ENCODE measurements at regions not wholly inside any gene's neighbourhood (a gene's known extent, or its start where the extent isn't known, plus 50 kb on each side); places are given as distances from the start of the nearest gene placed in this dataset.

DNA sequence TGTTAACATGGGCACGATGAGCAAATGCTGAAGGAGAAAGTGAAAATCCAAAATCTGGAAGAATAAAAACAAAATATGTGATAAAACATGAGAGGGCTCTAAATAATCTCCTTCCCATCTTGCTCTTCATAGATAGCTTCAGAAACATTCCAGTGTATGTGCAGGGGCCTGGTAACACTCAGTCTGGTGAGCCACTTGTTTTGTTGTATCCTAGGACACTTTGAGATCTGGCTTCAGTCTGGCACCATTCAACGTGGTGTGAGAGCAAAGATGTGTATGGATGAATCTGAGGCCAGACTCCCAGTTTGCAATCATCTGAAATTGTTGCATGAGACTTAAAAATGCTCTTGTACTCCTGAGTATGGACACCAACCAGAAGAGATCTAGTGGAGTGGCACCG, 337.2 kb upstream of the ZNF385D start:
- no peaks in the 10 kb centered on the region for H3K4me1 ChIP-seq (ENCODE audit: control insufficient read depth in 1 of 2, insufficient read depth in 2 of 2, low read length in 2 of 2)
- no peaks in the 10 kb centered on the region for H3K36me3 ChIP-seq (ENCODE audit: control insufficient read depth in 1 of 2, insufficient read depth in 2 of 2, low read length in 2 of 2)
- H3K9me3 ChIP-seq (ENCODE audit: control insufficient read depth in 1 of 2, insufficient read depth in 1 of 2, low read depth in 1 of 2, low read length in 2 of 2): peaks cover 0 to 3% of the 10 kb centered on the region in 2 experiments; a peak in 1 of 4 replicates
- H3K4me2 ChIP-seq (ENCODE audit: low read length): no peak overlapping the region
- no peak overlapping the region for H3K4me3 ChIP-seq (replicated peaks in 1 of 2; ENCODE audit: low read depth in 1 of 2, low read length in 2 of 2)
- ChIA-PET POLR2A (no interaction called here), CTCF (no interaction called here), RAD21 (ENCODE audit: low non-redundant PET in 1 of 2, low total read pairs in 2 of 2, uncharacterized antibody in 2 of 2, unreplicated experiment in 2 of 2) (no interaction called here)
- H3K27me3 ChIP-seq (ENCODE audit: insufficient read depth, low read length): no peaks in the 10 kb centered on the region
- no peak for DNase-seq (ENCODE audit: low read depth, low spot score)
- H2AFZ ChIP-seq (ENCODE audit: low read depth, low read length, poor library complexity, severe bottlenecking): no peak overlapping the region
- no peaks in the 10 kb centered on the region for H3K79me2 ChIP-seq (ENCODE audit: insufficient read depth, low read length)
- no peaks in the 10 kb centered on the region for H4K20me1 ChIP-seq (ENCODE audit: insufficient read depth)
- BruUV-seq (replicated peaks): no TSS peak
- intact Hi-C loops (cut with micrococcal nuclease): loop anchor here (5.0 kb wide), 1 partner anchor 869 kb away; no protein-coding TSS in a partner anchor
- H3K9ac ChIP-seq (ENCODE audit: low read length): no peak overlapping the region
- TF ChIP-seq EGR1 (IDR thresholded peaks at IDR 0.05; ENCODE audit: low read depth) (no peak), FOSL1 (IDR thresholded peaks at IDR 0.05; ENCODE audit: low read depth) (no peak), EZH2phosphoT487 (IDR thresholded peaks at IDR 0.05; ENCODE audit: borderline replicate concordance) (no peak), SIN3A (IDR thresholded peaks at IDR 0.05; ENCODE audit: low read depth) (no peak), ELF1 (IDR thresholded peaks at IDR 0.05; ENCODE audit: borderline replicate concordance, low read depth) (no peak)
- TF ChIP-seq, protein P1, sequence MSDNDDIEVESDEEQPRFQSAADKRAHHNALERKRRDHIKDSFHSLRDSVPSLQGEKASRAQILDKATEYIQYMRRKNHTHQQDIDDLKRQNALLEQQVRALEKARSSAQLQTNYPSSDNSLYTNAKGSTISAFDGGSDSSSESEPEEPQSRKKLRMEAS (IDR thresholded peaks at IDR 0.05): no peak
- TF ChIP-seq, protein P2, sequence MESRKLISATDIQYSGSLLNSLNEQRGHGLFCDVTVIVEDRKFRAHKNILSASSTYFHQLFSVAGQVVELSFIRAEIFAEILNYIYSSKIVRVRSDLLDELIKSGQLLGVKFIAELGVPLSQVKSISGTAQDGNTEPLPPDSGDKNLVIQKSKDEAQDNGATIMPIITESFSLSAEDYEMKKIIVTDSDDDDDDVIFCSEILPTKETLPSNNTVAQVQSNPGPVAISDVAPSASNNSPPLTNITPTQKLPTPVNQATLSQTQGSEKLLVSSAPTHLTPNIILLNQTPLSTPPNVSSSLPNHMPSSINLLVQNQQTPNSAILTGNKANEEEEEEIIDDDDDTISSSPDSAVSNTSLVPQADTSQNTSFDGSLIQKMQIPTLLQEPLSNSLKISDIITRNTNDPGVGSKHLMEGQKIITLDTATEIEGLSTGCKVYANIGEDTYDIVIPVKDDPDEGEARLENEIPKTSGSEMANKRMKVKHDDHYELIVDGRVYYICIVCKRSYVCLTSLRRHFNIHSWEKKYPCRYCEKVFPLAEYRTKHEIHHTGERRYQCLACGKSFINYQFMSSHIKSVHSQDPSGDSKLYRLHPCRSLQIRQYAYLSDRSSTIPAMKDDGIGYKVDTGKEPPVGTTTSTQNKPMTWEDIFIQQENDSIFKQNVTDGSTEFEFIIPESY (IDR thresholded peaks at IDR 0.05; ENCODE audit: extremely low read depth, insufficient replicate concordance, low read length): no peak
- TF ChIP-seq, protein P3, sequence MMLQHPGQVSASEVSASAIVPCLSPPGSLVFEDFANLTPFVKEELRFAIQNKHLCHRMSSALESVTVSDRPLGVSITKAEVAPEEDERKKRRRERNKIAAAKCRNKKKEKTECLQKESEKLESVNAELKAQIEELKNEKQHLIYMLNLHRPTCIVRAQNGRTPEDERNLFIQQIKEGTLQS (IDR thresholded peaks at IDR 0.05): no peak
- no peak overlapping the region for H3K27ac ChIP-seq (ENCODE audit: low read depth, low read length)
- no peaks in the 10 kb centered on the region for H3K9me2 ChIP-seq (ENCODE audit: insufficient read depth)
- ATAC-seq: no peak

DNA sequence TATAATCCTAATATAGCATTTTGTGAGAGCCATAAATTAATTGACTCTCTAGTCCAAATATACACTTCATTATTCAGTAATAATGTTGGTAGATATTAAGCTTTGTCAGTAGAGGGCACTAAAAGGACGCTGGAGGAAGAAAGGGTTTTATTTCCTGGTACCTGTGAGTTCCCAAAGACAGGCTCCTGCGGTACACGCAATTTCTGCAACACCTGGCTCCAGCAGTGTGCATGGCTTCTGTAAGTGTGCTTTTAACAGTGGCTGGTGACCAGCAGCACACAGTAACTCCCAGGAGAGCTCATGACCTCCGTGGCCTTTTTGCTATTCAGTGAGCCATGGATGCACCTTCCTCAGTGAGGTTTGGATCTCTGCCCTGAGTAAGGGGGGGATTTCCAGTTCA, 338.3 kb upstream of the ZNF385D start:
- DNase-seq (ENCODE audit: low read depth, low spot score): no peak
- H3K79me2 ChIP-seq (ENCODE audit: insufficient read depth, low read length): no peaks in the 10 kb centered on the region
- H2AFZ ChIP-seq (ENCODE audit: low read depth, low read length, poor library complexity, severe bottlenecking): no peak overlapping the region
- intact Hi-C loops (cut with micrococcal nuclease): loop anchor here (5.0 kb wide), 1 partner anchor 868 kb away; no protein-coding TSS in a partner anchor
- ChIA-PET POLR2A (no interaction called here), CTCF (no interaction called here), RAD21 (ENCODE audit: low non-redundant PET in 1 of 2, low total read pairs in 2 of 2, uncharacterized antibody in 2 of 2, unreplicated experiment in 2 of 2) (no interaction called here)
- no peak overlapping the region for H3K4me2 ChIP-seq (ENCODE audit: low read length)
- no peaks in the 10 kb centered on the region for H3K27me3 ChIP-seq (ENCODE audit: insufficient read depth, low read length)
- no peaks in the 10 kb centered on the region for H4K20me1 ChIP-seq (ENCODE audit: insufficient read depth)
- no peaks in the 10 kb centered on the region for H3K4me1 ChIP-seq (ENCODE audit: control insufficient read depth in 1 of 2, insufficient read depth in 2 of 2, low read length in 2 of 2)
- no peaks in the 10 kb centered on the region for H3K36me3 ChIP-seq (ENCODE audit: control insufficient read depth in 1 of 2, insufficient read depth in 2 of 2, low read length in 2 of 2)
- no peak overlapping the region for H3K27ac ChIP-seq (ENCODE audit: low read depth, low read length)
- no peak overlapping the region for H3K4me3 ChIP-seq (replicated peaks in 1 of 2; ENCODE audit: low read depth in 1 of 2, low read length in 2 of 2)
- H3K9me2 ChIP-seq (ENCODE audit: insufficient read depth): no peaks in the 10 kb centered on the region
- BruUV-seq (replicated peaks): no TSS peak
- TF ChIP-seq ELF1 (IDR thresholded peaks at IDR 0.05; ENCODE audit: borderline replicate concordance, low read depth): no peak
- TF ChIP-seq, protein P4, sequence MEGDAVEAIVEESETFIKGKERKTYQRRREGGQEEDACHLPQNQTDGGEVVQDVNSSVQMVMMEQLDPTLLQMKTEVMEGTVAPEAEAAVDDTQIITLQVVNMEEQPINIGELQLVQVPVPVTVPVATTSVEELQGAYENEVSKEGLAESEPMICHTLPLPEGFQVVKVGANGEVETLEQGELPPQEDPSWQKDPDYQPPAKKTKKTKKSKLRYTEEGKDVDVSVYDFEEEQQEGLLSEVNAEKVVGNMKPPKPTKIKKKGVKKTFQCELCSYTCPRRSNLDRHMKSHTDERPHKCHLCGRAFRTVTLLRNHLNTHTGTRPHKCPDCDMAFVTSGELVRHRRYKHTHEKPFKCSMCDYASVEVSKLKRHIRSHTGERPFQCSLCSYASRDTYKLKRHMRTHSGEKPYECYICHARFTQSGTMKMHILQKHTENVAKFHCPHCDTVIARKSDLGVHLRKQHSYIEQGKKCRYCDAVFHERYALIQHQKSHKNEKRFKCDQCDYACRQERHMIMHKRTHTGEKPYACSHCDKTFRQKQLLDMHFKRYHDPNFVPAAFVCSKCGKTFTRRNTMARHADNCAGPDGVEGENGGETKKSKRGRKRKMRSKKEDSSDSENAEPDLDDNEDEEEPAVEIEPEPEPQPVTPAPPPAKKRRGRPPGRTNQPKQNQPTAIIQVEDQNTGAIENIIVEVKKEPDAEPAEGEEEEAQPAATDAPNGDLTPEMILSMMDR (IDR thresholded peaks at IDR 0.05 in 2 of 3, conservative IDR thresholded peaks at IDR 0.05 in 1 of 3; ENCODE audit: borderline replicate concordance in 1 of 3, insufficient read depth in 1 of 3, low read depth in 2 of 3, low read length in 2 of 3): peak in 2 of 3 experiments; percentile 10 to 41; a peak in 3 of 6 replicates
- TF ChIP-seq RAD21 (IDR thresholded peaks at IDR 0.05; ENCODE audit: low read depth): peak; percentile 40
- peaks cover 0 to 3% of the 10 kb centered on the region in 2 experiments; a peak in 1 of 4 replicates for H3K9me3 ChIP-seq (ENCODE audit: control insufficient read depth in 1 of 2, insufficient read depth in 1 of 2, low read depth in 1 of 2, low read length in 2 of 2)
- no peak for ATAC-seq
- H3K9ac ChIP-seq (ENCODE audit: low read length): no peak overlapping the region
